K562 (cell line): ENCODE measurements at regions not wholly inside any gene's neighbourhood (a gene's known extent, or its start where the extent isn't known, plus 50 kb on each side); places are given as distances from the start of the nearest gene placed in this dataset.

ENCODE experiments used
- ATAC-seq: fragments of 200-7000 bp; cut with Tn5 transposase; 3 replicates; pipeline ENCODE4 v1.9.1; 2020; ENCODE audit warnings: moderate library complexity
- BruUV-seq: library from RNA; stranded (reverse); fragments of 400-500 nt; replicated peaks from 2 replicates; lab custom pipeline; 2021; lab: Mats Ljungman, UMichigan
- CTCF ChIA-PET: fragments of 300-600 bp; formaldehyde crosslinking; extraction: SDS; loops from one replicate; lab custom pipeline; 2021; ENCODE audit warnings: low intra/inter-chr PET ratio; lab: Yijun Ruan, JAX
- POLR2A ChIA-PET: fragments of 300-600, 350-650 bp; sonication (Branson Sonifier 250); formaldehyde crosslinking; extraction: SDS; loops from one replicate; lab custom pipeline; 2021; ENCODE audit warnings: antibody characterized with exemption, inconsistent platforms; lab: Yijun Ruan, JAX
- DNase-seq, 4 experiments: peaks; one replicate each; pipeline versions ENCODE4 v3.0.0 to v3.0.0-alpha.2; 2011 to 2018; ENCODE audit warnings: low spot score in 3 of 4, mixed read lengths in 3 of 4; ENCODE audit errors: extremely low read depth in 1 of 4
- FAIRE-seq: peaks from 2 replicates; lab custom pipeline; 2011; peaks lifted over from hg19 to GRCh38; lab: Jason Lieb, UNC
- H2AFZ ChIP-seq: 2 replicates; pipeline ENCODE4 v1.6.0; 2011; ENCODE audit warnings: low read depth, low read length, control low read depth, inconsistent platforms
- H3K27ac ChIP-seq: fragments of 200-600 bp; 3 replicates; pipeline ENCODE4 v1.8.0; 2011; ENCODE audit warnings: low read depth, mild to moderate bottlenecking, control low read depth, inconsistent platforms, low read length, moderate library complexity, mixed read lengths; ENCODE audit errors: extremely low read depth
- H3K27me3 ChIP-seq, 2 experiments: fragments of 300-600 bp in 1 of 2; 2 replicates in 1 of 2; 3 replicates in 1 of 2; pipeline versions ENCODE4 v1.6.0 to v1.8.0; 2011; ENCODE audit warnings: inconsistent platforms in 2 of 2, low read length in 2 of 2, mild to moderate bottlenecking in 1 of 2, mixed read lengths in 1 of 2, moderate library complexity in 1 of 2; ENCODE audit not compliant: control insufficient read depth in 2 of 2, insufficient read depth in 2 of 2
- H3K36me3 ChIP-seq: fragments of 300-600 bp; 3 replicates; pipeline ENCODE4 v1.8.0; 2011; ENCODE audit warnings: mild to moderate bottlenecking, low read length, inconsistent platforms; ENCODE audit not compliant: control insufficient read depth, insufficient read depth
- H3K4me1 ChIP-seq, 2 experiments: fragments of 200-600 bp in 1 of 2; replicated peaks in 1 of 2; 2 replicates in 1 of 2; 3 replicates in 1 of 2; pipeline versions ENCODE4 v1.5.1 to v1.8.0; 2011; ENCODE audit warnings: inconsistent platforms in 2 of 2, low read length in 2 of 2, mild to moderate bottlenecking in 1 of 2, mixed read lengths in 1 of 2, moderate library complexity in 1 of 2; ENCODE audit not compliant: control insufficient read depth in 2 of 2, insufficient read depth in 2 of 2
- H3K4me2 ChIP-seq: 2 replicates; pipeline ENCODE4 v1.6.1; 2011; ENCODE audit warnings: low read length, control low read depth, inconsistent platforms, mixed read lengths; ENCODE audit not compliant: insufficient read depth
- H3K4me3 ChIP-seq: fragments of 200-600 bp; sonication (generic), shearing (Covaris generic); 2 replicates; pipeline ENCODE4 v1.5.1; 2016; ENCODE audit warnings: control low read depth, inconsistent platforms
- H3K79me2 ChIP-seq: fragments of 200-600 bp; 3 replicates; pipeline ENCODE4 v1.8.0; 2011; ENCODE audit warnings: low read length, inconsistent platforms; ENCODE audit not compliant: control insufficient read depth, insufficient read depth
- H3K9ac ChIP-seq, 2 experiments: 2 replicates each; pipeline versions ENCODE4 v1.6.0 to v1.6.1; 2011; ENCODE audit warnings: low read depth in 2 of 2, low read length in 2 of 2, control low read depth in 1 of 2, inconsistent platforms in 1 of 2, mild to moderate bottlenecking in 1 of 2, mixed read lengths in 1 of 2; ENCODE audit not compliant: insufficient read depth in 1 of 2
- H3K9me1 ChIP-seq: one replicate; pipeline ENCODE4 v1.6.0; 2011; ENCODE audit warnings: inconsistent platforms, mild to moderate bottlenecking, low read length, moderate library complexity; ENCODE audit not compliant: control insufficient read depth, insufficient read depth
- H3K9me3 ChIP-seq: replicated peaks from 2 replicates; pipeline ENCODE4 v1.5.1; 2011; ENCODE audit warnings: low read depth, low read length, inconsistent platforms; ENCODE audit not compliant: control insufficient read depth, insufficient read depth
- H4K20me1 ChIP-seq: replicated peaks from 2 replicates; pipeline ENCODE4 v1.6.1; 2011; ENCODE audit warnings: low read length, inconsistent platforms, mixed read lengths; ENCODE audit not compliant: control insufficient read depth, insufficient read depth
- GTF2B ChIP-seq: IDR thresholded peaks from 2 replicates; pipeline ENCODE4 v1.6.1; 2011; ENCODE audit not compliant: insufficient read length; ENCODE audit errors: extremely low read depth
- HOMEZ ChIP-seq: fragments of 250-450 bp; sonication (Bioruptor Pico); IDR thresholded peaks from 2 replicates; pipeline ENCODE4 v1.4.0; 2020; ENCODE audit warnings: mild to moderate bottlenecking, moderate library complexity
- ILF3 ChIP-seq: fragments of 450-650 bp; IDR thresholded peaks from 2 replicates; pipeline ENCODE4 v1.6.1; 2018; ENCODE audit warnings: antibody characterized with exemption, mild to moderate bottlenecking, moderate library complexity, borderline replicate concordance
- KAT2B ChIP-seq: IDR thresholded peaks from one replicate; pipeline ENCODE4 v1.6.1; 2012; ENCODE audit warnings: low read depth, mild to moderate bottlenecking, control low read depth, inconsistent platforms, low read length, moderate library complexity
- KAT8 ChIP-seq: fragments of 450-650 bp; IDR thresholded peaks from 2 replicates; pipeline ENCODE4 v1.6.1; 2016; ENCODE audit warnings: low read depth, mild to moderate bottlenecking
- KDM2B ChIP-seq: fragments of 250-450 bp; sonication (Bioruptor Pico); IDR thresholded peaks from 2 replicates; pipeline ENCODE4 v1.8.0; 2021; ENCODE audit warnings: mild to moderate bottlenecking, moderate library complexity
- MITF ChIP-seq: IDR thresholded peaks from 2 replicates; pipeline ENCODE4 v1.6.1; 2014; ENCODE audit warnings: antibody characterized with exemption
- NKRF ChIP-seq: fragments of 450-650 bp; IDR thresholded peaks from 2 replicates; pipeline ENCODE4 v1.6.1; 2016; ENCODE audit warnings: borderline replicate concordance
- NR2F6 ChIP-seq: fragments of 450-650 bp; formaldehyde crosslinking; IDR thresholded peaks from 2 replicates; pipeline ENCODE4 v1.4.0; 2020; ENCODE audit warnings: mild to moderate bottlenecking
- SAFB ChIP-seq: fragments of 200-400 bp; formaldehyde crosslinking; IDR thresholded peaks from 2 replicates; pipeline ENCODE4 v1.6.1; 2017; ENCODE audit warnings: low read depth, low read length, borderline replicate concordance
- TAF9B ChIP-seq: fragments of 450-650 bp; IDR thresholded peaks from 2 replicates; pipeline ENCODE4 v1.6.1; 2018; ENCODE audit warnings: mild to moderate bottlenecking; ENCODE audit not compliant: partially characterized antibody
- TBP ChIP-seq: optimal IDR thresholded peaks from 2 replicates; pipeline ENCODE3; 2011; ENCODE audit warnings: low read depth, low read length, improper control_type of control experiment
- TCFL5 ChIP-seq: fragments of 250-450 bp; sonication (Bioruptor Pico); conservative IDR thresholded peaks from 2 replicates; pipeline ENCODE4 v1.6.1; 2021; ENCODE audit warnings: mild to moderate bottlenecking, moderate library complexity, matching md5 sums
- YBX1 ChIP-seq: fragments of 450-650 bp; IDR thresholded peaks from 2 replicates; pipeline ENCODE4 v1.7.1; 2016; ENCODE audit warnings: mild to moderate bottlenecking
- ZBTB7A ChIP-seq: IDR thresholded peaks from 2 replicates; pipeline ENCODE4 v1.6.1; 2011; ENCODE audit warnings: low read depth, mild to moderate bottlenecking, low read length, moderate library complexity, borderline replicate concordance; ENCODE audit not compliant: control insufficient read depth
- ZNF134 ChIP-seq: fragments of 250-450 bp; sonication (Bioruptor Pico); conservative IDR thresholded peaks from 2 replicates; pipeline ENCODE4 v1.4.0; 2020
- ZNF165 ChIP-seq: fragments of 250-450 bp; sonication (Bioruptor Pico); IDR thresholded peaks from 2 replicates; pipeline ENCODE4 v1.4.0; 2020; ENCODE audit warnings: borderline replicate concordance
- ZNF41 ChIP-seq: fragments of 250-450 bp; sonication (Bioruptor Pico); conservative IDR thresholded peaks from 2 replicates; pipeline ENCODE4 v1.4.0; 2020; ENCODE audit warnings: mild to moderate bottlenecking
- ZNF75A ChIP-seq: fragments of 450-650 bp; formaldehyde crosslinking; IDR thresholded peaks from 2 replicates; pipeline ENCODE4 v1.4.0; 2020; ENCODE audit warnings: mild to moderate bottlenecking
- WGBS: fragments of 100-300 bp; shearing (Covaris generic); methylation state at CpG from one replicate; pipeline ENCODE4 v1.1.6; 2016; ENCODE audit warnings: low coverage, mixed read lengths; ENCODE audit not compliant: insufficient coverage; ENCODE audit errors: missing lambda C conversion rate; 5-methylcytosine and 5-hydroxymethylcytosine counted together
- in situ Hi-C: fragments of 300-500 bp; cut with MboI; formaldehyde crosslinking; loops from 4 replicates; pipeline ENCODE4 v1.15.0; 2018; ENCODE audit warnings: inconsistent platforms, mixed read lengths
- intact Hi-C: fragments of 100-400 bp; cut with micrococcal nuclease; formaldehyde crosslinking; loops from 2 replicates; pipeline ENCODE4 v1.14.2; 2022

GRCh38 chr5:89956838-89957237, 452.7 kb downstream of the CETN3 start:
- no peak overlapping the region for H3K9ac ChIP-seq
- no peak overlapping the region for H3K4me3 ChIP-seq
- ChIA-PET CTCF (no interaction called here), POLR2A (no interaction called here)
- TF ChIP-seq YBX1 (no peak), HOMEZ (CRISPR knock-in tag) (no peak), NKRF (no peak), KAT8 (no peak), KDM2B (CRISPR knock-in tag) (no peak), ILF3 (no peak), TCFL5 (no peak), ZBTB7A (no peak), ZNF134 (CRISPR knock-in tag) (no peak), TBP (no peak), GTF2B (no peak), ZNF75A (CRISPR knock-in tag) (no peak), NR2F6 (CRISPR knock-in tag) (no peak), ZNF41 (no peak), SAFB (no peak), KAT2B (no peak), TAF9B (no peak), ZNF165 (CRISPR knock-in tag) (no peak), MITF (no peak)
- ATAC-seq = no peak
- H3K9me1 ChIP-seq = no peaks in the 10 kb centered on the region
- DNase-seq = no peak
- H3K4me1 ChIP-seq = no peaks in the 10 kb centered on the region
- in situ Hi-C loops (no loop called here), intact Hi-C loops (no loop called here)
- H3K36me3 ChIP-seq = no peaks in the 10 kb centered on the region
- no peaks in the 10 kb centered on the region for H3K9me3 ChIP-seq
- no peak overlapping the region for H2AFZ ChIP-seq
- H3K4me2 ChIP-seq = no peak overlapping the region
- WGBS = 4% methylated on average over 1 of the region's 1 CpG
- no peak overlapping the region for H3K27ac ChIP-seq
- BruUV-seq = no TSS peak
- no peak for FAIRE-seq
- no peaks in the 10 kb centered on the region for H3K27me3 ChIP-seq
- H3K79me2 ChIP-seq = no peaks in the 10 kb centered on the region
- no peaks in the 10 kb centered on the region for H4K20me1 ChIP-seq
